NCI-H774 (cell line): ENCODE measurements at regions not wholly inside any gene's neighbourhood (a gene's known extent, or its start where the extent isn't known, plus 50 kb on each side); places are given as distances from the start of the nearest gene placed in this dataset.

Experiments
- DNase-seq: peaks from one replicate; lab custom pipeline; 2025; lab: John Stamatoyannopoulos, UW

DNA sequence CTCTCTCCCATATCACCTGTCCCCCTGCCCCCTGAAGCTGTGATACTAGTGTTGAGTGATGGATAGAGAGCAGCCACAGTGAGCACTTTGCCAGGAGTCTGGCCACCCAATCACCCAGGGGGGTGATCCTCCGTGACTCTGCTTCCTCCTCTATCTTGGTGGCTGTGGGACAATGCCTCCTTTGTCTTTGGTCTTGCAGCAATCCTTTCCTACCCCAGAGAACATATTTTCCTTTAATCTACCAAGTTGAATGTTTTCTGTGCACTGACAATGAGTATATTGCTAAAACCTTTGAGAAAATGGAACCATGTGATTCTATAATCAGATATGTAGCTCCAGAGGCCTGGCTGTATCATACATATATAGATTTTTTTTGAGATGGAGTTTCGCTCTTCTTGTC is 58.1 kb upstream of the HEPHL1 start:
- no peak for DNase-seq

- no peak for DNase-seq
These were observed 53.9 kb upstream of the HEPHL1 start for GRCh38 chr11:93967258-93967657.

DNA sequence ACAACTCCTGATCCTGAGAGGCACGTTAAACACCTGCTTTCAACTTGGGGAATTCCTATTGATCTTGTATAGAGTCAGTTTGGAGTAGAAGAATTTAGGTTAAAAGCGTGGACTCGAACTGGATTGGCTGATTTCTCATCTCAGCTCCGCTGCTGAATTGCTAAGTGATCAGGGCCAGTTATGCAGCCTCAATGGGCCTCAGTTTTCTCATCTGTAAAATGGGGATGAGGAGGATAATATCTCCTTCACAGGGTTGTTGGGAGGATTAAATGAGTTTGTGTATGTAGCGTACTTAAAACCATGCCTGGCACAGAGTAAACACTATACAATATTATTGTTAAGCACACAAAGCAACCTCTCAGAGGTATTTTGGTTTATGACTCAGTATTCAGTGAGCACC is 53.2 kb upstream of the HEPHL1 start:
- no peak for DNase-seq

DNA sequence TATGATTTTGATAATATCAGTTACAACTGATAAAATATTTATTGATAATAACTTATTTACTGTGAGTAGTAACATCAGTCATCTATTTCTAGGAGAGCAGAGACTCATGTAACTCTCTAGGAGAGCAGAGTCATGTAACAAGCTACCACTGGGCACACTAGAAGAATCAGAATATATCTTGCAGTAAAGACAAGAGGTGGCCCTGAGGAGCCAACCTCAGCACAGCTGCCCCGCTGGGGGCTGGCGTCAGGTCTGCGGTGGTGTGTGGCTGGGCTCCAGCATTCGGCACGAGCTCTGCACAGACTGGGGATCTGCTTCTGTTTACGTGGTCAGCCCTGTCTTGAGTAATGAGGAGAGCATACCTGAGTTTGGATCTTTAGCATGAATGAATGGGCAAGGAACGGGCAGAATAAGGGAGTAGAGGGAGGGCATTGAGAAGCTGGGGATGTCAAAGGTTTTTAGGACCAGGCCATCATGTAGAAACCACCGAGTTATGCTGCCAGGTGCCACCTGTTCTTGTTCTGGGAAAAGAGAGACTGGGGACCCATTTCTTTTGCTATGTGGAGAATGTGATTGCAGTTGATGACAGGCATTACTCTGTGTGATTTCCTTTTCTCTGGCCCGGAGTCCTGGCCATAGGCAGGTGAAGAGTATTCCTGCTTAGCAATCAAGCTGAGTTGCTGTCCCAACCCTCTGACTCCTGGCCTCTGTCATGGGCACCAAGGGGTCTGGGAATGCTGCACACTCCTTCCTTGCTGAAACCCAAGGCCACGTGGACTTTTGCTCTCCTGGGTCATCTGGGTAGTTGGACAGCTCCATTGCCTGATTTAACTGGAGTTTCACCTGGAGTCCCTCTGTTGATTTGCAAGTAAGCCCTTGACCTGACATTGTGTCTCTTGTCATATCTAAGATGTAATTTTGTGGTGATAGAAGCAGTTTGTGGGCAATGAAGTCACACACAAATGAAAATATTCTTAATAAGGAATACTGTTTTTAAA is 50.9 kb upstream of the HEPHL1 start:
- no peak for DNase-seq
